Activated naive CD4-positive, alpha-beta T cell treated with anti-CD3 and anti-CD28 coated beads, Interleukin-2, amount 50 U/mL, for 16 hours (primary cell): ENCODE measurements at regions not wholly inside any gene's neighbourhood (a gene's known extent, or its start where the extent isn't known, plus 50 kb on each side); places are given as distances from the start of the nearest gene placed in this dataset.

Source experiments
- DNase-seq: peaks from one replicate; pipeline ENCODE4 v3.0.0-alpha.2; 2020

DNA sequence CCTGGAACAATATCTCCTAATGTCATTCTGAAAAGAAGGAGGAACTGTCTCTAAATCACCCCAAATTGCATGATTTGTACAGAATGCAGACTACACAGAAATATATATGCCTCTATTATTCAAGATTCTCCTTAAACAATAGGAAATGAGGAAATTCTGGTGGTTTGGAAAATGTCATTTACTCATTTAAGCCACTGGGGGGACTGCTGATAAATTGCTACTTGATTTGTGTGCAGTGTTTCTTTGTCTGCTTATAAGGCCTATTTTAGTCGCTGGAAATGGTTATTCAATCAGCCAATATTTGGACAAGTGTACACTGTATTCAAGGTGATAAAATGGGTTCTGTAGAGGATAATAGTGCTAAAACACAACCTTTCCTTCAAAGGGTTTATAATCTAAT is 801.9 kb upstream of the CELF4 start:
- no peak for DNase-seq

GRCh38 chr18:38362286-38362792 is 796.7 kb upstream of the CELF4 start:
- DNase-seq, result no peak

DNA sequence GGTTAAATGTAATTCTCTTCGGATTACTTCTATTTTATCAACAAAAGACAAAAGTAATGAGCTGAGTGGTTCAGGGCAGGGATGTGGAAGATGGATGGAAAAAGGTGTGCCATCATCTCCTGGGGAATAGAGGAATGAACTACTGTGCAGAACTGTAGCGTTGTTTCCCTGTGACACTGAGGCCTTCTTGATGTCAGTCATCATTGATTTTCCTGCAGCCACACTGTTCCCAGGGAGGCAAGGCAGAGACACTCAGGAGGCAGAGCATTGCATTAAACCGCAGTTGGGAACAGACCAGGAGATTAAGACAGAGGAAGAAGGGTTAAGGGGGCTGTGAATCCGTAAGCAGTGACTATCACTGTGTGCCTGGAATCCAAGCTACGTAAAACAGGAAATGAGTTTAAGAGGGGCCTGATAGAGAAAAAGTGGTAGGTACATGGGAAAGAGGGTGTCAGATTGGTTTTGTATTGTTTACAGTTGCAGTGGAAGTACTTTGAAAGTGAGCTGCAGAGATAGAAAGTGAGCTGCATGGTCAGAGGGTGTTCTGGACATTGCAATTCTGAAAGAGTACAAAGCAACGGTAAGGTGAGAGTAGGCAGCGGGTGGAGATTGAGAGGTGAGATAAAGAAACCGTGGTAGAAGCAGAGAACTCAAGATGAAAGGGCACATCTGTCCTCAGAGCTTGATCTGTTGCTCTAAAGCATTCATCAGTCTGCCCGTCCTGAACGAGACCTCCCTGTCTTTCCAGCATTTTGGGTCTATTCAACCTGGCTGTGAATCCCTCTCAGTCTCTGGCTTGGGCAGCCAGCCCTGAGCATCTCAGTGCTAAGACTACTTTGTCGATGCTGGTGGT is 793.4 kb upstream of the CELF4 start:
- DNase-seq, result no peak

- no peak for DNase-seq
Observed at GRCh38 chr18:38353149-38353548, 787.6 kb upstream of the CELF4 start.

- no peak for DNase-seq
Observed at GRCh38 chr18:38350141-38350540, 784.5 kb upstream of the CELF4 start.

- DNase-seq, result no peak
Observed at GRCh38 chr18:38330573-38330972, 765.0 kb upstream of the CELF4 start.

DNA sequence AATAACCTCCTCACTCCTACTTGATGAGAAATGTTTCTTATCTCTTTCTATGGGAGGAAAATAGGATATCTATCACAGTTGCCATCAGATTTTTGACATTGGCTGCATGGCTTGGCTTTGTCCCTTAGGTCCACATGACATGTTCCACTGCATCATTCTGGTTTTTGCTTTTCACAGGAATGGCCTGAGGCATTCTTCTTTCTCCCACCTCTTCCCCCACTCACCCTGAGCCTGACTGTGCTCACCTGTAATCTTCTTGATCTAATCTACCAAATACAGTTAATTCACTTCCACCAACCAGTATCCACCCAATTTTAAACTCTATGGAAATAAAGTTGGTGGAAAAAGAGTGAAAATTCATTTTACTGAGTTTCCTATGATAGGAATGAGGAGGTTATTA is 763.5 kb upstream of the CELF4 start:
- no peak for DNase-seq

DNA sequence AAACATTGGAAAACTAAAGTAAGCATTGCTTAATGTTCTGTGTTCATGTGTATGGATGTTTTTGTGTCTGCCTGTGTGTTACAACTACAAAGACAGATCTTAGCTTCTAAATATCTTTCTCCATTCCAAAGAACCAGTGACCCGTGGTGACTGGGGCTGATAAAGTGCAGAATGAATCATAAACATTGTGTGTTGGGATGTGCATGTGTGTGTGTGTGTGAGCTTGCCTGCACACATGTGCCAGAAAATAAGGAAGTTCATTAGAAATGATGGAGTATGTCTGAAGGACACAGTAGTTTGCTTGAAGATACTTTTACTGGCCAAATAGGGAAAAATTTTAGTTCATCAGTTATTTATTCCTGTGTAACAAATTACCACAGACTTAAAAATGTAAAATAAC is 756.6 kb upstream of the CELF4 start:
- no peak for DNase-seq

DNA sequence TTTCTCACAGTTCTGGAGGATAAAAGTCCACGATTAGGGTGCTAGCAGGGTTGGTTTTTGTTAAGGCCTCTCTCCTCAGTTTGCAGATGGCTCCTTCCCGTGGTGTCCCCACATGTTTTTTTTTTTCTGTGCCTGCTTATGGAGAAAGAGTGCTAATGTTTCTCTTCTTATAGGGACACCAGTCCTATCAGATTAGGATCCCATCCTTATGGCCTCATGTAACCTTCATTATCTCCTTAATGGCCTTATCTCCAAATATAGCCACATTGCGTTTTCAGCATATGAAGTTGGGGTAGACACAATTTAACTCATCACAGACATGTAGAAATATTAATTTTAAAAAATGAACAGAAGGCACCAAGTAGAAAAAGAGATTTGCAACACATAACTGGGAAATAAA is 755.7 kb upstream of the CELF4 start:
- no peak for DNase-seq

DNA sequence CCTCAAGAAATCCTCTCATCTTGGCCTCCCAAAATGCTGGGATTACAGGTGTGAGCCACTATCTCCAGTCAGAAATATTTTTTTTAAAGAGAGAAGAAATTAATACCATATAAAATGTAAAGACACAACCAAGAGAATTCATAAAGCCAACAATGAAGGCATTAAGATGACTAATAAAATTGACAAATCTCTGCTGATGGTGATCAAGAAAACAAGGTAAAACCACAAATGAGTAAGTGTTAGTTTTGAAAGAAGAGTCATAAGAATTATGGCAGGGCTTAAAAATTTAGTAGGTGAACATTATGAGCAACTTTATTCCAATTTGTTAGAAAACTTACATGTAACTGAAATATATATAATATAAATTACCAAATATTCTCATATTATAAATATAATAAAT is 752.8 kb upstream of the CELF4 start:
- no peak for DNase-seq

- no peak for DNase-seq
Observed at GRCh38 chr18:38313831-38314230, 748.2 kb upstream of the CELF4 start.

GRCh38 chr18:38312532-38312931 is 746.9 kb upstream of the CELF4 start:
- no peak for DNase-seq

- no peak for DNase-seq
Observed at GRCh38 chr18:38310936-38311335, 745.3 kb upstream of the CELF4 start.

DNA sequence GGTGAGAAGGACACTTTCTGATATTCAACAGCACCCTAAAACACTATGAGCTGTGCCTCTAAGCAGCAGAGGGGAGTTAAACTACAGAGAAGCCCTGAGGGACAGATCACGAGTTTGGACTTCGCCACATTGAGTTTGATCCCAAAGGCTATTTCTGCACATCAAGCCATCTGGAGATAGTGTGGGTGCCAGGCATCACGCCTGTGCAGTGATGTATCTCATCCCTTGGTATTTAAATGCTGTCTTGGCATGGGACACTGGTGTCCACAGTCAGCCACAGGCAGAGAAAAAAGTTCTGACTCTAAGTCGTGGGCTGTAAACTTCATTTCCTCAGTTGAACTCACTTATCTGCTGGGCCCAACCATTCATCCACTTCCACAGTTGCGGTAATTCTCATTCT is 742.3 kb upstream of the CELF4 start:
- no peak for DNase-seq

- DNase-seq, result no peak
Observed at GRCh38 chr18:38305961-38306360, 740.4 kb upstream of the CELF4 start.

GRCh38 chr18:38301621-38302020 is 736.0 kb upstream of the CELF4 start:
- DNase-seq, result no peak

DNA sequence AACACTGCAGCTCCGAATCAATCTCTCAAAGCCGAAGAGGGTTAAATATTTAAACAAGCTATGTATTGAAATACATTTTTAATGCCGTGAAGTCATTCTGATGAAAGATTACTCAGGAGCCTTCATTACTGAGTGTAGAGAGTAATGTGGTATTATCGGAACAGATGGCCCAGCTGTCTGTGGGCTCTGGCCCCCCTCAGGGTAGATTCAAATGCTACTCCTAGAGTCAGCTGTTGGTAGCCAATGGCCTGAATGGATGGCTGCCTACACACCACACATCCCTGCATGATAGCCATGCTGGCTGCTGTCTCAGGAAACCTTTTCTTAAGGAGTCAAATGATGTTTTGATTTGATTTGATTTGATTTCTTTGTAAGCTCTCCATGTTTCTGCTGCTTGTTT is 732.3 kb upstream of the CELF4 start:
- DNase-seq, result no peak

DNA sequence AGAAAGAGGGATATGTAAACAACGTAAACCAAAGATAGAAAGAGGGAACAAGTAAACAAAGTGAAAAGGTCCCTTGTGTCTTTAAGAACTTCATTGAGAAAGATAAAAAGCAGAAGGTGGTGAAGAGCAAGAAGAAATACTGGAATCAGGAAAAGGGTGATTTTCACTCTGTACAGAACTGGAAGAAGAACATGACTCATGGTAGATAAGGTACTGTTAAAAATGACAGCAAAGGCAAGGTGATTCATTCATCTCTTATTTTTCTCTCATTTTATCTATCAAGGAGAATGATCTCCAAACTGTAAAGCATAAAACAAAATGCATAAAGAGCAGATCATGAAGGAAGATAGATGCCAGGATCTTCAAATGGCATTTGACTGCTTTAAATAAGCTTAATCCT is 724.6 kb upstream of the CELF4 start:
- DNase-seq, result no peak

GRCh38 chr18:38284972-38285371 is 719.4 kb upstream of the CELF4 start:
- DNase-seq, result no peak

GRCh38 chr18:38263066-38263465 is 697.5 kb upstream of the CELF4 start:
- no peak for DNase-seq

DNA sequence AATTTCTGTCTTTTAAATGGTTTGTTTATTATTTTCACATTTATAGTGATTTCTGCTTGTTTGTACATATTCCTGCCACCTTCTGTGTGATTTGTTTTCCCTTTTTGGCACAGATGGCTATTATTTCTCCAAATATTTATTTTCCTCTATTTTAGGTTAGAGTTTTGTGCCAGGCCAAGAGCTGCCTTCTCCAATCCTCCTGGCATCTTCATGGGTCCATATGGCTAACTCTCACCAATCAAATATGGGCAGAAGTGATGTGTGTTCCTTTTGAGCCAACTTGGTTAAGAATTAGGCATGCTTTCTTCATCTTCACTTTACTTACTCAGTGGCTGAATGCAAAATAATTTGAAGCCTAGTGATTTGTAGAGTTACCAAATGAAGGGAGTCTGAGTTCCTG is 697.1 kb upstream of the CELF4 start:
- DNase-seq, result no peak

- DNase-seq, result no peak
Observed at GRCh38 chr18:38257661-38258060, 692.1 kb upstream of the CELF4 start.

GRCh38 chr18:38256366-38256765 is 690.8 kb upstream of the CELF4 start:
- no peak for DNase-seq

- DNase-seq, result no peak
Observed at GRCh38 chr18:38250971-38251370, 685.4 kb upstream of the CELF4 start.

GRCh38 chr18:38244480-38244879 is 678.9 kb upstream of the CELF4 start:
- DNase-seq, result no peak
